ENCODE measurements at regions not wholly inside any gene's neighbourhood (a gene's known extent, or its start where the extent isn't known, plus 50 kb on each side); places are given as distances from the start of the nearest gene placed in this dataset.

DNA sequence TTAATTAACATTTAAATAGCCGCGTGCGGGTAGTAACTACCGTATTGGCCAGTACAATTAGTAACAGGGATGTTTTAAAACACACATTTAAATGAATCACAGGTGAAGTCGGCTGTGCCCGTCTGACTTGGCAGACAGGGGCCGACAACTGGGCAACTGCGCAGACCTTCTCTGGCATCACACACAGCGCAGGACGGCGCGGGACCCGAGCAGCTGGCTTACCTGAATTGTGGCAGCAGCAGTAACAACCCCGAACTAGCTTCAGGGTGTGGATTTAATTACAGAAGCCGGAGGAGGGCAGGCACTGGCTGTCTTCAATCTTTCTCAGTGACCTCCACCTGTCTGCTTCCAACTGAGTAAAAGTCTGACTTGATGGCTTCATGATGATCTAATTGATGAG lies 91.7 kb downstream of the DACT2 start:
- DNase-seq: no peak

DNA sequence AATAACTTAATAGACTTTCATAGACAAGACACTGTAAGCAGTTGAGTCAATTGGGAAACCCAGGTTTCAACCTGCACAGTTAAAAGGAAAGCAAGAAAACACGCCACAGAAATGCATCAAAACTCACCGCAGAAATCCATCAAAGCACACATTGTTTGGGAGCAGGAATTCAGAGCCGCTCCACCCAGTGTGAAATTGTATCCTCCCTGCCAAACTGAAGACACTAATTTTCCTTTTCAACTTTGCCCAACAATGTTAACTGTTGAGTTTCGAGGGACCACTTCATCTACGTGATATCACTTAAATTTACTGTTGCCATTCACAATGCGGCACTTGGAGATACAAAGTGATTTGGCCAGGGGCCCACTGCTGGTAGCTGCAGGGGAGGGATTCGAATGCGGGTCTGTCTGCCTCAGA lies 92.7 kb downstream of the DACT2 start:
- DNase-seq: no peak

DNA sequence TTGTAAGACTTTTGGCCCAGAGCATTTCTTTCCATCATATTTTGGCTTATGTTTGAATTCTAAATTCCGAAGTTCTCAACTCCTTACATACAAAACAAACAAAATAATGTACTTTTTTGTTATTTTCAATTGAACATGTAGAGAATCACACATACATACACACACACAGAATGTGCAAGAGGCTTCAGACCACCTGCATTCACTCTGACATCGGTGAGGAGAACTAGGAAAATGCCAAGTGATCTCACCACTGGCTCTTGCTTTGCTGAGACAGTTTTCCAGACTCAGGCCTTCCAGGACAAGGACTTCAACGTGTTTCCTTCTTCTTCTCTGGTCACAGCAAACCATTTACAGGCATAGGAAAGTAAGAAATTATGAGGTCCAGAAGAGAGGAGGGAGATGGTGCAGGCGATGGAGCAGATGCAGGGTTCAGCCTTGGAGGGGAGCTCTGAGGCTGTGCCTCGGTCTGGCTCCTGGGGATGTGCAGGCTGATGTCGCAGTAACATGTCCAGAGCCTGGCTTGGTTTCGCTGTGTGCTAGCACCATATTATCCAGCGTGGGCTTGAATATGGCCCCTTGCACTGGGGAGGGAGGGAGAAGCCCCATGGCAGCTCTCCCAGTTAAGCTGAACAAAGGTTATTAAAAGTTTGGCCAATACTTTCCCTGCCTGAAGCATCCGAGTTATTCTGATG lies 93.4 kb downstream of the DACT2 start:
- no peak for DNase-seq

DNA sequence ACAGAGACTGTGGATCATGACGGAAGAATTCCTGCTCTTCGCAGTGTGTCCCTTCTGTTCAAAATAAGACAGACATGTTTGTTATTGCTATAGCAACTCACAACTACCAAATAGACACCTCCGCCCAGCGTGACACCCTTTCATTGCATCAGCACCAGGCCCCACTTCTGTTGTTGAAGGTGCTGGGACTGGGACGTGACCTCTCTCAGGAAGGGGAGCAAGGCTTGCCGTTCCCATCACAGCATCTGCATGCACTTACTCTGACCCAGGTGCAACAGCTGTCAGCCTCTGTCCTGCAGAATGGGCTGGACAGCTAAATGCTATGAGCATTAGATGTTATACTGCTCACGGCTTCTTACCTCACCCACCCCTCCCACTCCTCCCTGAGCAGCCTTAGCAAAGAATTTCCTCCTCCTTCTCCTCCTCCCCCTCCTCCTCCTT lies 94.1 kb downstream of the DACT2 start:
- no peak for DNase-seq

DNA sequence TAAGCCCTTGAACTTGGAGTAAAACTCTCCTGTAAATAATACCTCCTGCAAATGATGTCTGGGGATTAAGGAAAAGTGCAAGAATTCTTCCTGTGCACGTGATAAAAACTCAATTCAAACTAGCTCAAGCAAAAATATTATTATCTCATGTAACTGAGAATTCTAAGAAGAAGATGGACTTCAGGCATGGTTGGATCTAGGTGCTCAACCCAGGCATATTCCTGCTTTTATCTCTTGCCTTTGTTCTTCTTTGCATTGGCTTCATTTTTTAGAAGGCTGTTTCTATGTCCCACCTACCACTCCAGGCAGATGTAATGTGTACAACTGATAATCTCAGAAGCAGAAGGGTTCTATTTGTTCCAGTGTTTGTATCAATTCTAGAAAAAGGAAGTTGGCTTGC lies 95.8 kb downstream of the DACT2 start:
- no peak for DNase-seq

DNA sequence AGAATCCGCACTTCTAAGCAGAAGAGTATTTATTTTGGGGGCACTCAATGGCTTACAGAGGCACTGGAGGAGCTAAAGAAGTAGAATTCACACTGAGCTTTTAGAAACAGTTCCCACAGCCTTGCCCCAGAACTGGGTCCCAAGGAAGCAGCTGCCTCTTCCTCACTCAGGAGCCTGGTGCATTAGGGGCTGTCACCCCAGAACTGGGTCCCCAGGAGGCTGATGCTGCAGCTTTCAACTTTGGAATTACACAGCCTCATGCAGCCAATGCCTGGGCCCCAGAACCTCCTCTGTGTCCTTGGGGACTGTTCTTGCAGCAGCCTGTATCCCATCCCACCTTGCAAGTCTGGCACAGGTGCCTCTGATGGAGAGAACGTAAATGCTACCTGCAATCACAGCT lies 96.4 kb downstream of the DACT2 start:
- DNase-seq: no peak

DNA sequence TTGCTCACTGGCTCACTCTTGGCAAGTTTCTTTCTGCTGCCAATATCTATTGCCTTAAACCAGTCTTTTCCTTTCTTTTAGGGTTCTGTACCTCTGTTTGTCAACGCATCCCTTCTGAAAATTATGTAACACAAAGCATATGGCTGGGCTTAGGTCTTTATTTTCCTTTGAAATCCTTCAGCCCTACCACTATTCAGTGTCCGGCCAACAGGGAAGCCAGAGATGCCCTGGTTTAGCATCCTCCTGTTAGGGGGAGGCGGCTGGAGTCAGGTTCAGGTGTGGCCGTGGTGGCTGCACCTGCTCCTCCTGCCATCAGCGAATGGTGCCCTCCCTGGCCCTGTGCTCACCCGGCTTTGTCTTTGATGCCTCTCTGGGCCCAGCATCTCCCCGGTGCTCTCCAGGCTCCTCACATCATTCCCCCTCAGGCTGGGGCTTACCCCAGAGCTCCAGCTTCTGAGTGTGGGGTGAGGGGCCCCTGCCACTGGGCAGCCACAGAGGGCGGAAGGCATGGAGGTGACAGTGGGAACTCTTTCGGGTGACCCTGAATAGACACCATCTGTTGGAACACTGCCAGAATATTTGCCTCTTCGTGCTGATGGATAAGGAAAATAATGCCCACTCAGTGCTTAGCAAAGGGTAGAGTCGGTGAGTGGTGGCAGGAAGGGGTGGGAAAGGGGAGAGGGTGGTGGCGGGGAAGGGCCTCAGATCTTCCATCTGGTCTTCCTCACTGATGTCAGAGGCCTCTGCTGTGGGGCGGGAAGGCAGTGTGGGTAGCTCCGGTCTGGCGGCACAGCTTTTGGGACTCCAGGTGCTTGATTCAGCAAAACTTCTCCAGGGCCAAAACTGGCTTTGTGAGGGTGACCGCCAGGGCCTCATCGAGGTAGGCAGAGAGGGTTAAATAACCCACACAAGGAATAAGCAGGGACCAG lies 97.2 kb downstream of the DACT2 start:
- no peak for DNase-seq

DNA sequence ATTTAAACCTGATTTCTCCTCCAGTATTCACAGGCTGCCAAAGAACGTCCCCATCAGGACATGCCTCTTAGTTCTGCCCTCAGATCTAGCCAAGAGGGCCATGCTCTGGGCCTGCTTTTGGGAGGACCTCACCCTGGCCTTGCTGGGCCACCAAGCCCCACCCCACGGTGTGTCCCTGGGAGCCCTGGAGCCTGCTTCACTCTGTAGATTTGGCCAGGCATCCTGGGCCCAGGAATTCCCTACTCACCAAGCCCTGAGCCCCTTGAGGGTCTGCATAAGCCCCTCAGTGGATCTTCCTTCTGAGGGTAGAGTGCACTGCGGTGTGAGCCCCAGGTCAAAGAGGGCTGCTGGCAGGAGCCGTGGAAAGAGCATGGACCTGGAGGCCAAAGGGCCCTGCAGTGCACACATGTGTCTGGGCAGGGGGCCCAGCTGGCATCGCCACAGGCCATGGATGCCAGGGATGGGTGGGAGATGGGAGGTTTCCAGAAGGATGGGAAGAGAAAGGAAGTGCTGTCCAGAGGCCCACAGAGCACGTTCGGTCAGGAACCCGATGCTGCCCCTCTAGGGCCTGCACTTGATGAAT lies 98.0 kb downstream of the DACT2 start:
- DNase-seq: no peak

DNA sequence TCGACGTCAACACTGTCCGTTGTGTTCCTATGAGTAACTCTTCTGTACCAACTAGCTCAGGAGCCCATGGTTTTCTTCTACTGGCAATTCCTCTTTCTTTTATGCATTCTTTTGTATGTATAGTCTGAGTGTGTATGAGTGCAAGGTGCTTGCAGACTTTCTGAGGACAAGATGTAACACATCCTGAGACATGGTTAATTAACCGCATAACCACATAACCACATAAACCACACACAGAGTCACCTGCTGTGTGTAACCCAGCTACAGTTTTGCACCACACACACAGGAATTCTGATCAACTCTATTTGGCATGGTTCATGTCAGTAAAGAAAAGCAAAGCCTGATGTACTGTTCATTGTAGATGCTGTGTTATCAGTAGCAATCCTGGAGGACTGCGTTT lies 98.6 kb downstream of the DACT2 start:
- DNase-seq: no peak

DNA sequence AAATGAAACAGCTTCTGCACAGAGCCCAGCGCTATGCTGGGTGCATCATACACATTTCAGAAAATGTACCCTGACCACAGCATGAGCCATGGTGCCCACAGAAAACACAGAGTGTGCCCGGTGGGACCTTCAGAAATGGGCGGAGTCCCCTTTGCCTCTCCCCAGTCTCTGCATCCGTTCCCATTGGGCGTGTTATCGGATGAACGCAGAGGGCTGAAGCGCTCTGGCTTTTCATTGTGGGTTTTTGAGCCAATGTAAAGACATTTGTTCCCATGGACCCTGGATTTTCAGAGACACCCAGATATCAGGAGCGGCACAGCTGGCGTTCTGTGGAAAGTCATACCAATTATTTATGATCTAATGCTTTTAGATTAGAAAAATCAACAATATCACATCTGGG lies 99.8 kb downstream of the DACT2 start:
- DNase-seq: no peak

DNA sequence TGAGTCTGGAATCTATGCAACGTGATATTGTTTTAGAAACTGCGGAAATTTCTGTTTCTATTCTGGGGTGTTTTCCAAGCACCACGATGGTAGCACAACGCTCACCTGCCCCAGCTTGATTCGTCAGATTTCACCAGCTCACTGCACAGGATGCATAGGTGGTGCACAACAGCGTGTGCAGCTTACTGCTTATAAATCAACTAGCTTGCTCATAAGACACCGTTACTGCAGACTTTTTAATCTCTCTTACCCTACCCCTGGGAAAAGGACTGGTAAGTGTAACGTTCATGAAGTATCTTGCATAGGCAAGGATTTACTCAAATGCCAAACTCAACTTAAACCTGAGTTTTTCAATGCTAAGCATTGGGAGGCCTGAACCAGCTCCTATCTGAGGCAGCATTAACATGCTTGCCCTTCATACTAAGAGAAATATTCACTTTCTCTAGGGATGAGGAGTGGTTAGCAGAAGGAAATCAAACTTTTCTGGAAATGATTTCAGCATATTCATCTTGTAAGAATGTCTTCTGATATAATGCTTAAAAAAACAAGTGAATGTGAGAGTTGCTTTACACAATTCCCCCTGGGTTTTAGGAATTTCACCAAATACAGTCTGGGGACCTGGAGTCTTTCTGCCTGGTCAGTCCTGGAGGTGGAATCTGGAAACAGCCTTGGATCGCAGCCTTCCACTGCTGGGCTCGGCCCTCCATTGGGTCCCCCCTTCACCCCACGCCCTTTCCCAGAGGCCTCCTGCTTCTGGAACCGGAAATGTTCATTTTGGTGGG lies 100.6 kb downstream of the DACT2 start:
- no peak for DNase-seq

DNA sequence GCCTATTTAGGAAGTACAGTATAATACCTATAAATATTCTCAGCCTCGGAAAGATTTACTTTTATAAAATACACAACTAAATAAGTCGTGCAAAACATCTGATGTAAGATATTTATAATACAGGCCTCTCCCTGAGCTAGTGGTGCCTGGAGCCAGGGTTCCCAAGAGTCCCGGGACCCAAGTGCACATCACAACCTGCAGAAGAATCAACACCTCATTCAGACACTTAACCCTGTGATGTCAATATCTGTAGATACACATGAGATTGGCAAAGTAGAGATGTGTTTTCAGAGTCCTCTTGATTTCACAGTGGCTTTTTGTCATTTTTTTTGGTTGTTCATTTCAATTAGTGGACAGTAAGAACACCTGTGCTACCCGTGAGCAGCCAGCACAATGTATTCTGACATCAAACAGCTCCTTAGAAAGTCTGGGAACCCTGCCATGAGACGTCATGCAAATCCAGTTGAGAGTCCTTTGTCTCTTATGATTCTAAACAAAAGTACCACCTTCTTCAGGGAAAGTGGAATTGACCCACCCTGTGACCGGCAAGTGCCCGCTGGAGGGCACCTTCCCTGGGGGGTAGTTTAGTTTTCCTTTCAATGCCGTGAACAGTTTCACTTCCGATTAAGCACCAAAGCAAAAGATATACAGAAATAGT lies 101.6 kb downstream of the DACT2 start:
- no peak for DNase-seq

DNA sequence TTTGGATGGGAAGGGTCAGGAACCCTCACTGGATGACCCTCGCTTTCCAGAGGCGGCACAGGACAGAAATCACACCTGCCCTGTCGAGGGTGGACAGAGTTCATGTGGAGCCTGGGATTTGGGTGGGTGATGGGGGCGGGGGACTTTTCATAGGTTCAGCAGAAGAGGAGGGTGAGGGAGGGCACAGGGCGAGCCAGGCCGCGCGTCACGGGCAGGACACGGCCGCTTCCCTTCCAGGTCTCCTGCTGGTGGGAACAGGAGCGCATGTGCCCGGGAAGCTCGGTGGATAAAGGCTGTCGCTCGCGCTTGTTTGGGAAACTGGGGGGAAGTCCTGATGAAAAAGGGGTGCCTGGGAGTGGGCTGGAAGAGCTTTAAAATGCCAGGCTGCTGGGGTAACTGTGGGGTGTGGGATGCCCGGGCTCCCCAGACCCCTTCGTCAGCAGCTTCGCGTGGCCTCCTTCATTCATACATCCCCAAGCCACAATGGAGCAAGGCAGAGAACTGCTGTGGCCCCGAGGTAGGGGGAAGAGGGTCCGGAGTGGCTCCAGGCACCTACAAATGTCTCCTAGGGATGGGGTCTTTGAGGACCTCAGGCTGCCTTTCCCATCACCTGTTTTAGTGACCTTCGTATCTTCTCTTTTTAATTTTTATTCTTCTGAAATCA lies 102.2 kb downstream of the DACT2 start:
- no peak for DNase-seq

DNA sequence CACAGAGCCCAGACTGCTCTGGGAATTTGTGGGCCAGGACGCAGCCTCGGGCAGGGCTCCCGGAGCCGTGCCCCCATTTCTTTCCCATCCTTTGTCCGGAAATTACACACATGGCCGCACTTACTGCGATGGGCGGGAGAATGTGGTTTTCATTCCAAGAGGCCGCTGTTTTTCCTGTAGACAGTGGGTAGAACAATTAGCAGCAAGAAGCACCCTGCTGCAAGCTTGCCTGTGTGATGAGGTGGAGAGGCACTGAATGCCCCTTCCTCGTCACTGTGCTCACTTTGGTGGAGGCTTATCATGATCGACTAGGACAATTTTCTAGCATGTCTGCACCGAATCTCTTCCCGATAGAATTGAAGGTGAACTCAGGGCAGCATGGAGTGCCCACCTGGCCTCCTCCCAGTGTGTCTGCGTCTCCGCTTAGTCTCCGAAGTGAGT lies 102.8 kb downstream of the DACT2 start:
- no peak for DNase-seq

DNA sequence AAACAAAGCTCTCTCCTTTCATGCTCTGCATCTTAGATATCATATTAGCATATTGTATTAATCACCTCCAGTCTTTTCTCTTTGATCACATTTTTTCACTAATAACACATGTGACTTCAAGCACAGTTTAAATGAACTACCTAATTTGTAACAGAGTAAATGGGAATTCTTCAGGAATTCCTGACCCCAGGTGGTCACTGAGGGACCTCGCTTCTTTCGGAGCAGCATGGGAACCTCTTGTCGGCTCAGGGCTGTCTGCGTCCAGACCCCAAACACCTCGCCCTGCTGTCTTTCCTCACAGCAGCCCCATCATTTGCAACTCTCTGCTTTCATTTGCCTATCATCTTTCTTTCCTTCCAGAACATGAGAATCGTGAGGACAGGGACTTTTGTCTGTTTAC lies 103.5 kb downstream of the DACT2 start:
- DNase-seq: no peak

DNA sequence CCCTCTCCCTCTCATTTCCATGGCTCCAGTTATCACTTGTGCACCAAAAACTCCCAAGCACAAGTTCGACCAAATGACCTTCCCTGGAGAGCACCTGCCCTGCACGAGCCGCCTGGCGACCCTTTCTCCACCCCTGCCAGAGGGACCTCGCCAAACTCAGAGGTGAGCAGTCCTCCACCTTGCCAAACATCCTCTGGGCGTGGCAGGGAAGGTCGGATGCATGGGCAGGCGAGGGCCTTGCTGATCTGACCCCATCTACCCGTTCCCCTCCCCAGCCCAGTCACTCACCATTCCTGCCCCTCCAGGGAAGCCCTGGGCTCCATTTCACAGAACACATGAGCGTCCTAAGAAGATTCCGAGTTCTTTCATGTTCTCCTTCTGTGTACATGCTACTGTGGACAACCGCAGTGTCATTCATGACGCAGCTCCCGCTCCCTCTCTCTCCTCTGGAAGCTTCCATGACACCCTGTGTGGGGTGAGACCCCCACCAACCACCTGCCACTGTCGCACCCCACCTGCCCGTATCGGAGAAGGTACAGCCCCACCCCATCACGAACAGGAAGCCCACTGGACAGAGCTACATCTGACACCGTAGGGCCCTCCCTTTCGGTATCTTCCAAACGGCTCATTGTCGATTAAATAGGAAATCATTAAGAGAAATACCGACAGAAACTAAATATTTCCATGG lies 104.3 kb downstream of the DACT2 start:
- DNase-seq: no peak

DNA sequence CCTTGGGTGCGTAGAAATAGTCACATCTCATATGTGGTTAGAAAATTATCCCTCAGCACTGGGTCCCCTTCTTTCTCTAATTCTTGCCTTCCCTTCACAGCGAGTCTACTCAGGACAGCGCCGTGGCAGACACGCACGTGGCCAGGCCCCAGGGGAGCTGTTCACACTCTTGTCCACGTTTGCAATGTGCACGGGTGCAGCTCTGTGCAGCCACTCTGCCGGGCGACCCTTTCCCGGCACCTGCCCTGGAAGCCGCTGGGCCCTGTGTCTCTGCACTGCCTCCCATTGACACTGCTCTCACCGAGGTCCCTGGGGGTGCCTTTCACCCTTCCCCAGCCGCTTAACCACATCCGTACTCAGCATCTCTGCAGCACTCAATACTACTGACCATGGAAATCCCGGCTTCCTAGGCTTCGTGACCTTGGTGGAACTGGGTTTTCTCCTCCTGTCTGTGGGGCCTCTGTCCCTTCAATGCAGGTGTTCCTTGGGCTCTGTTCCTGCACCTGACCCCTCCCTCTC lies 104.9 kb downstream of the DACT2 start:
- no peak for DNase-seq

DNA sequence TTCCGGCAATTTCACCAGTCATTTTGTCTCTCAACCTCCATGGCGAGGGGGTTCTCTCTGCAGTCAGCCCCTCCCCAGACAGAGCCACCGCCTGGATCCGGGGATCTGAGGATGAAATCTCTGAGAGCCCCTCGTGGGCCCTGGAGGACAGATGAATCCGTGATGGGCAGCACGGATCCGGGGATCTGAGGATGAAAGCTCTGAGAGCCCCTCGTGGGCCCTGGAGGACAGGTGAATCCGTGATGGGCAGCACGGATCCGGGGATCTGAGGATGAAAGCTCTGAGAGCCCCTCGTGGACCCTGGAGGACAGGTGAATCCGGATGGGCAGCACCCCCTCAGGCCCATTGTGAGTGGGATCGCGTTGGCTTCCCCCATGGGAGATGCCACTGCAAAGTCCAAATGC lies 106.5 kb downstream of the DACT2 start:
- DNase-seq: no peak

DNA sequence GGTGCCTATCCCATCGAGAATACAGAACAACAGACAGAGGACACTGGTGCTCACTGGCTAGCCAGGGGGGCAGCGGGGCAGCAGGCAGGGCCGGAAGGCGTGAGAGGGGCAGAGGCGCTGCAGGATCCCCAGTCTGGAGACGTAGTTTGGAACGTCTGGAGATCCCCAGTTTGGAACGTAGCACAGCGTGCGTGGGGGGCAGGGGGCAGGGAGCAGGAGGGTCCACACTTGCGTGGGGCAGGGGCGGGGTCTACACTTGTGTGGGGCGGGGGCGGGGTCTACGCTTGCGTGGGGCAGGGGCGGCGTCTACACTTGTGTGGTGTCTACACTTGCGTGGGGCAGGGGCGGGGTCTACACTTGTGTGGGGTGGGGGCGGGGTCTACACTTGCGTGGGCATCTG lies 107.2 kb downstream of the DACT2 start:
- no peak for DNase-seq

DNA sequence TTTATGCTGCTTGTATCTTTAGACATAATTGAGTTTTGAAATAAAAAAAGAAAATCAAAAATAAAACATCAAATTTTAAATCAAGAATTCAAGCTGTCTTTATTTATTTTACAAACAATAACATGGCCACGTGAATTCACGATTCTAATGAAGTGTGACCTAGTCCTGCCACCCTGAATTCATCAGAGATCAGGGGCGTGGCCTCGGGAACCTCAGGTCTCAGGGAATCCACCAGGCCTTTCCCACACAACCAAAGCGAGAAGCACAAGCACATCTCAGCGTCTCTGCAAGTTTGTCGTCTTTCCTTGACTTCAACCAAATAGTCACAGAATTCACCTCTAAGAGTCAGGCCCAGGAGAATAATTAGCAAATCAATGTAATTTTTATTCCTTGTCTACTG lies 107.9 kb downstream of the DACT2 start:
- DNase-seq: no peak
